ENCODE measurements at regions not wholly inside any gene's neighbourhood (a gene's known extent, or its start where the extent isn't known, plus 50 kb on each side); places are given as distances from the start of the nearest gene placed in this dataset.

GRCh38 chr14:37834275-37834674 is 238.8 kb downstream of the TTC6 start:
- TF ChIP-seq L3MBTL2 (conservative IDR thresholded peaks at IDR 0.05) (no peak), ZNF384 (IDR thresholded peaks at IDR 0.05) (no peak), SP1 (IDR thresholded peaks at IDR 0.05) (no peak), LEF1 (IDR thresholded peaks at IDR 0.05; ENCODE audit: borderline replicate concordance) (no peak), FOXK2 (IDR thresholded peaks at IDR 0.05) (no peak), HDGF (IDR thresholded peaks at IDR 0.05; ENCODE audit: borderline replicate concordance) (no peak), BHLHE40 (IDR thresholded peaks at IDR 0.05; ENCODE audit: borderline replicate concordance) (no peak), SUZ12 (IDR thresholded peaks at IDR 0.05) (no peak), ELF4 (IDR thresholded peaks at IDR 0.05) (no peak)

Measured in HEK293T (cell line).